ENCODE measurements at regions not wholly inside any gene's neighbourhood (a gene's known extent, or its start where the extent isn't known, plus 50 kb on each side); places are given as distances from the start of the nearest gene placed in this dataset.

DNA sequence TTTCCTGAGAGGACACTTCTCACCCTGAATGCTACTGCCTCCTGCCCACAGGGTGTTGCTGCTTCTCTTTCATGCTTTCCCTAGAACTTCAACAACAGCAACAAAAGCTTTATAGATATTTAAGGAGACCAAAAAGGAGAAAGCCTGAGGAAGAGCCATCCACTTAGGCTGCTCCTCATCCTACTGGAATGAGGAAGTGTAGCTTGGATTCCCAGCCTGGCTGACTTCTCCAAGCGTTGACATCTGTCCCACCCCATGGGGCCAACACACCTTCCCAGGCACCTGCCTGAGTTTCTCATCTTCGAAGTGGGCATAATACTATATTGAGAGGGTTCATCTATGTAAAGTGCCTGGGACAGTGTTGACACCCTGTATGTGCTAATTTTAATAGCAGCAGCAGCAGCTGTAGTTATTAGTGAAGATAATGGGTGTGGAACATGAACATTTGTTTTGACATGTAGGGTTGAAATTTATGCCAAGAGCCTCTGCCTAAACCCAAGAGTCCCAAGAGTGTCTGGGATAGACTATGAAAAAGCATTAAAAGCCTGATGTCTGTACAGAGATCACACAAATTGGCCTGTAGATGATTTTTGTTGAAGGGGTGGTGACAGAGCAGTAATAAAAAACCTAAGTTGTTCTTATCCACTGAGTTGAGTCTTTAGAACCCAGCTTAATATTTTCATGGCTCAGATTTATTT lies 96.5 kb upstream of the PIAS1 start:
- Histone ChIP-seq H3K4me1 (ENCODE audit: control insufficient read depth in 3 of 3, insufficient read depth in 3 of 3, low read length in 3 of 3) (peaks cover 0 to 3% (median 0%) of the 10 kb centered on the region in 3 donors), H3K9ac (ENCODE audit: low read depth in 1 of 3, low read length in 3 of 3) (no peak overlapping the region), H3K27me3 (ENCODE audit: control insufficient read depth in 3 of 3, insufficient read depth in 3 of 3, low read length in 3 of 3) (no peaks in the 10 kb centered on the region), H3K9me3 (ENCODE audit: control insufficient read depth in 3 of 3, low read length in 3 of 3) (no peaks in the 10 kb centered on the region), H3K4me3 (ENCODE audit: low read length in 3 of 3) (no peak overlapping the region), H3K36me3 (ENCODE audit: control insufficient read depth in 3 of 3, insufficient read depth in 3 of 3, low read length in 3 of 3) (no peaks in the 10 kb centered on the region), H3K27ac (ENCODE audit: low read depth, low read length) (no peak overlapping the region)

DNA sequence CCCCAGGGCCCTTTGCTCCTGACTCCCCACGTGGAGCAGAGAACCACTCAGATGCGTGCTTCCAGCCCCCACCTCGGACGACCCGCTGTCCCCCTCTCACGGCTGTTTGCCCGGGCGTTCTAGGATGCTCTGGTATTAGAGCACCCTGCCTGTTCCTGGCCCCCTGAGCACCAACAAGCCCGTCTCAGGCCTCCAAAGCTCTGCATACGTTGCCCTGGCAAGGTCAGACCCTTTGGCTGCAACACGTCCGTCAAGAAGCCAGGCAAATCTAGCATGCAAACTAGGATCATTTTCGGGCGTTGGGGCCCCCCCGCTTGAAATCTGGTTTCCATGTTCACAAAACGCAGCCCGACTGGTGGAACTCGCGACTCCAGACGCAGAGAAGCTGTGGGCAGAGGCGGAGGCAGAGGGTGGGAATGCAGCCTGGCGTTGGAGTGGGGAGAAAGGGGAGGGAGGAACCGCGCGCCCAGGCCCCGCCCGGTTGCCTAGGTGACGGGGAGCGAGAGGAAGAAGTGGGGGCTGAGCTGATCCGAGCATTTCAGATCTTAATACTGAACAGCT lies 86.2 kb upstream of the PIAS1 start:
- H3K9me3 ChIP-seq (ENCODE audit: control insufficient read depth in 3 of 3, low read length in 3 of 3) = no peaks in the 10 kb centered on the region
- no peak overlapping the region for H3K27ac ChIP-seq (ENCODE audit: low read depth, low read length)
- peak overlapping the region; percentile 12 to 74 (median 14) for H3K9ac ChIP-seq (ENCODE audit: low read depth in 1 of 3, low read length in 3 of 3)

DNA sequence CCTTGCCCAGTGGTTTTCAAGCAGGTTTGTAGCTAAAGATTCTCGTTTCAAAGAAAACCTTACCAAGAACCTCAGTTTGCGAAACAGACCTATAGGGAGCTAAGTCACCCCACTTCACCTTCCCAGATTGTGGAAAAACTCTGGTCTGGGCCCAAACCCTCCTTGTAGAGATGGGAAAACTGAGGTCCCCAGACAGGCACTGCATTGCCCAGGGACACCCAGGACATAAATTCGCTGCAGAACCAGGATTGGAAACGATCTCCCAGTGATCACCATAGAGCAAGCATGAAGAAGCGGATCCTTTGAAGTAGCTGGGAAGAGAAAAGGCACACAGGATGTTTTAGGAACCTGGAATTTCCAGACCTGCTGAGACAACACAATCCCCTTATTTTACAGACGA lies 85.6 kb upstream of the PIAS1 start:
- no peak overlapping the region for H3K27ac ChIP-seq (ENCODE audit: low read depth, low read length)
- H3K4me3 ChIP-seq (ENCODE audit: low read length in 3 of 3) = peak overlapping the region in 2 of 3 donors; percentile 54 to 57
- no peak overlapping the region for H3K9ac ChIP-seq (ENCODE audit: low read depth in 1 of 3, low read length in 3 of 3)
- peaks cover 6% of the 10 kb centered on the region in 3 donors for H3K4me1 ChIP-seq (ENCODE audit: control insufficient read depth in 3 of 3, insufficient read depth in 3 of 3, low read length in 3 of 3)
- H3K36me3 ChIP-seq (ENCODE audit: control insufficient read depth in 3 of 3, insufficient read depth in 3 of 3, low read length in 3 of 3) = no peaks in the 10 kb centered on the region
- H3K9me3 ChIP-seq (ENCODE audit: control insufficient read depth in 3 of 3, low read length in 3 of 3) = no peaks in the 10 kb centered on the region
- H3K27me3 ChIP-seq (ENCODE audit: control insufficient read depth in 3 of 3, insufficient read depth in 3 of 3, low read length in 3 of 3) = no peaks in the 10 kb centered on the region

More for the DNA sequence above, 86.2 kb upstream of the PIAS1 start:
- H3K36me3 ChIP-seq (ENCODE audit: control insufficient read depth in 3 of 3, insufficient read depth in 3 of 3, low read length in 3 of 3) = no peaks in the 10 kb centered on the region
- H3K27me3 ChIP-seq (ENCODE audit: control insufficient read depth in 3 of 3, insufficient read depth in 3 of 3, low read length in 3 of 3) = no peaks in the 10 kb centered on the region
- peaks cover 6% of the 10 kb centered on the region in 3 donors for H3K4me1 ChIP-seq (ENCODE audit: control insufficient read depth in 3 of 3, insufficient read depth in 3 of 3, low read length in 3 of 3)
- H3K4me3 ChIP-seq (ENCODE audit: low read length in 3 of 3) = peak overlapping the region; percentile 54 to 63 (median 57)

DNA sequence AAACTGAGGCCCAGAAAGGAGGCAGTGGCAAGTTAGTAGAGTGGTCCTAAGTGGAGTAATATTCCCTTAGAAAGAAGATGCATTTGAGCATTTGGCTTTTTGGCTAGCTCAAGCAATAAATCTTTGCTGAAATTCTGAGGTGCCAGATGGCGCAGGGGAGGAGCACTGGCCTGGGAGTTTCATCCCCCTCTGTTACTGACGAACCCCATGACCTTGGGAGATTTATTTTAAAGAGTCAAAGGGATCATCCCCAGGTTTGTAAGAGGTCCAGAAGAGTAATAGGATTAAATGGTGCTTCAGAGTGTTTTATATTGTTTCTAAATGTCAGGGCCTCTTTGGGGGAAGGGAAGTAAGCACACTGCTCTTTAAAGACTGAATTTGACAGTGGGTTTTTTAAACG lies 85.1 kb upstream of the PIAS1 start:
- Histone ChIP-seq H3K36me3 (ENCODE audit: control insufficient read depth in 3 of 3, insufficient read depth in 3 of 3, low read length in 3 of 3) (no peaks in the 10 kb centered on the region), H3K4me1 (ENCODE audit: control insufficient read depth in 3 of 3, insufficient read depth in 3 of 3, low read length in 3 of 3) (peaks cover 6% of the 10 kb centered on the region in 3 donors), H3K9ac (ENCODE audit: low read depth in 1 of 3, low read length in 3 of 3) (no peak overlapping the region), H3K9me3 (ENCODE audit: control insufficient read depth in 3 of 3, low read length in 3 of 3) (no peaks in the 10 kb centered on the region), H3K27me3 (ENCODE audit: control insufficient read depth in 3 of 3, insufficient read depth in 3 of 3, low read length in 3 of 3) (no peaks in the 10 kb centered on the region), H3K4me3 (ENCODE audit: low read length in 3 of 3) (no peak overlapping the region), H3K27ac (ENCODE audit: low read depth, low read length) (no peak overlapping the region)

DNA sequence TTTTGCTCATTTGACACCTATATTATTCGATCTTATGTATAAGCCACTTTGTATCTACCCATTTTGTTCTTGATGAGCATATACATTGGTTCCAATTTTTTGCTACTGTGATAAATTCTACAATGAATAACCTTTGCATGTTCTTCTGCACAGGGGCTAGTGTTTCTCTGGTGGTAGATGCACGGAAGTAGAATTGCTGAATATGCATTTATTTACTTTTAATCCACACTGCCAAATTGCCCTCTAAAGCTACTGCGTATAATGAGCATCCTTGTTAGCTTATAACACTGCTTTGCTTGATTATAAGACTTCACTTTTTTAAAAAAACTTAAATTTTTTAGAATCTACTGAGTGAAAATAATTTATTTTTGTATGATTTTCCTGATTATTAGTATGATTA lies 84.2 kb upstream of the PIAS1 start:
- no peaks in the 10 kb centered on the region for H3K36me3 ChIP-seq (ENCODE audit: control insufficient read depth in 3 of 3, insufficient read depth in 3 of 3, low read length in 3 of 3)
- peaks cover 6% of the 10 kb centered on the region in 3 donors for H3K4me1 ChIP-seq (ENCODE audit: control insufficient read depth in 3 of 3, insufficient read depth in 3 of 3, low read length in 3 of 3)
- no peak overlapping the region for H3K27ac ChIP-seq (ENCODE audit: low read depth, low read length)
- H3K27me3 ChIP-seq (ENCODE audit: control insufficient read depth in 3 of 3, insufficient read depth in 3 of 3, low read length in 3 of 3) = no peaks in the 10 kb centered on the region
- no peak overlapping the region for H3K4me3 ChIP-seq (ENCODE audit: low read length in 3 of 3)
- no peak overlapping the region for H3K9ac ChIP-seq (ENCODE audit: low read depth in 1 of 3, low read length in 3 of 3)
- H3K9me3 ChIP-seq (ENCODE audit: control insufficient read depth in 3 of 3, low read length in 3 of 3) = no peaks in the 10 kb centered on the region

DNA sequence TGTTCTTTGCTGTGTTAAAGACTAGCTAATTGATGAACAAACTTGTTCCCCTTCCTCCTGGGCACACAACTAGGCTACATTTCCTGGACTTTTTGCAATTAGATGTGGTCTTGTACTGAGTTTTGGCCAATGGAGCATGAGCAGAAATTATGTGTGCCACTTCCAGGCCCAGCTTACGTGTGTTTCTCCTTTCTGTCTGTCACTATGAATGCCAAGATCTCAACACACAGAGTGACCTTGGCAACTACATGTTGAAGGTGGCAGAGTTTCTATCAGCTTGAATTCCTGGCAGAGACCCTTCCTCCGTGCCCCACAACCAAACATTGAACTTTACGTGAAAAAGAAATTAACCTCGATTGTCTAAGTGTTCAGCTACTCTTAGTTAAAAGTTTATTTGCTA lies 81.7 kb upstream of the PIAS1 start:
- H3K27ac ChIP-seq (ENCODE audit: low read depth, low read length) = no peak overlapping the region
- H3K9ac ChIP-seq (ENCODE audit: low read depth in 1 of 3, low read length in 3 of 3) = no peak overlapping the region
- H3K4me1 ChIP-seq (ENCODE audit: control insufficient read depth in 3 of 3, insufficient read depth in 3 of 3, low read length in 3 of 3) = peaks cover 6% of the 10 kb centered on the region in 3 donors
- H3K4me3 ChIP-seq (ENCODE audit: low read length in 3 of 3) = no peak overlapping the region
- no peaks in the 10 kb centered on the region for H3K9me3 ChIP-seq (ENCODE audit: control insufficient read depth in 3 of 3, low read length in 3 of 3)
- no peaks in the 10 kb centered on the region for H3K27me3 ChIP-seq (ENCODE audit: control insufficient read depth in 3 of 3, insufficient read depth in 3 of 3, low read length in 3 of 3)
- no peaks in the 10 kb centered on the region for H3K36me3 ChIP-seq (ENCODE audit: control insufficient read depth in 3 of 3, insufficient read depth in 3 of 3, low read length in 3 of 3)

DNA sequence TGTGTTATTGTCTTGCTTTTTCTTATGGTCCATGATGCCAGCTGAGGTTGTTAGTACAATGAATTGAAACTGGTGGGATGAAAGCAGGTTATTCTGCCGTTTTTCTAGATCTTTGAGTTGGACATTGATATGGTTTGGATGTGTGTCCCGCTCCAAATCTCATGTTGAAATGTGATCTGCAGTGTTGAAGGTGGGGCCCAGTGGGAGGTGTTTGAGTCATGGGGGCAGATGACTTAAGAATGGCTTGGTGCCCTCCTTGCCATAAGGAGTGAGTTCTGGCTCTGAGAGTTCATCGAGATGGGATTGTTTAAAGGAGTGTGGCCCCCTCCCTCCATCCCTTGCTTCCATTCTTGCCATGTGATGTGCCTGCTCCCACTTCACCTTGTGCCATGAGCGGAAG lies 80.3 kb upstream of the PIAS1 start:
- H3K27me3 ChIP-seq (ENCODE audit: control insufficient read depth in 3 of 3, insufficient read depth in 3 of 3, low read length in 3 of 3) = no peaks in the 10 kb centered on the region
- H3K9me3 ChIP-seq (ENCODE audit: control insufficient read depth in 3 of 3, low read length in 3 of 3) = no peaks in the 10 kb centered on the region

DNA sequence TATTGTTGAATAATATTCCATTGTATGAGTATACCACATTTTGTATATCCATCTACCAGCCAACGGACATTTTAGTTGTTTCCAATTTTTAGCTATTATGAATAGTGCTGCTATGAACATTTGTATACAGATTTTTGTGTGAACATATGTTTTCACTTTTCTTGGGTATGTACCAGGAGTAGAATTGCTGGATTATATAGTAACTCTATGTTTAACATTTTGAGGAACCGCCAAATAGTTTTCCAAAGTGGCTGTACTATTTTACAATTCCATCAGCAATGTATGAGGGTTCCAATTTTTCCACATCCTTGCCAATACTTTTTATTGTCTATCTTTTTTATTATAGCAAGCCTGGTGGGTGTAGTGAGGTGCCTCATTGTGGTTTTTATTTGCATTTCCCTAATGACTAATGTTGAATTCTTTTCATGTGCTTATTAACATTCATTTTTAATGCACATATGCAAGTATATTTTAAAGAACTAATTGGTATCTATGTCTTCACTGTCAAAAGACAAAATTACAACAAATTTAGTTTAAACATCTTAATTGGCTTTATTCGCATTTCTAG lies 77.5 kb upstream of the PIAS1 start:
- Histone ChIP-seq H3K36me3 (ENCODE audit: control insufficient read depth in 3 of 3, insufficient read depth in 3 of 3, low read length in 3 of 3) (no peaks in the 10 kb centered on the region), H3K9ac (ENCODE audit: low read depth in 1 of 3, low read length in 3 of 3) (no peak overlapping the region), H3K4me3 (ENCODE audit: low read length in 3 of 3) (no peak overlapping the region), H3K9me3 (ENCODE audit: control insufficient read depth in 3 of 3, low read length in 3 of 3) (no peaks in the 10 kb centered on the region), H3K27ac (ENCODE audit: low read depth, low read length) (no peak overlapping the region), H3K27me3 (ENCODE audit: control insufficient read depth in 3 of 3, insufficient read depth in 3 of 3, low read length in 3 of 3) (no peaks in the 10 kb centered on the region), H3K4me1 (ENCODE audit: control insufficient read depth in 3 of 3, insufficient read depth in 3 of 3, low read length in 3 of 3) (no peaks in the 10 kb centered on the region)

More for the DNA sequence above, 80.3 kb upstream of the PIAS1 start:
- H3K4me3 ChIP-seq (ENCODE audit: low read length in 3 of 3) = no peak overlapping the region
- no peak overlapping the region for H3K27ac ChIP-seq (ENCODE audit: low read depth, low read length)
- H3K9ac ChIP-seq (ENCODE audit: low read depth in 1 of 3, low read length in 3 of 3) = no peak overlapping the region
- H3K4me1 ChIP-seq (ENCODE audit: control insufficient read depth in 3 of 3, insufficient read depth in 3 of 3, low read length in 3 of 3) = no peaks in the 10 kb centered on the region
- no peaks in the 10 kb centered on the region for H3K36me3 ChIP-seq (ENCODE audit: control insufficient read depth in 3 of 3, insufficient read depth in 3 of 3, low read length in 3 of 3)

DNA sequence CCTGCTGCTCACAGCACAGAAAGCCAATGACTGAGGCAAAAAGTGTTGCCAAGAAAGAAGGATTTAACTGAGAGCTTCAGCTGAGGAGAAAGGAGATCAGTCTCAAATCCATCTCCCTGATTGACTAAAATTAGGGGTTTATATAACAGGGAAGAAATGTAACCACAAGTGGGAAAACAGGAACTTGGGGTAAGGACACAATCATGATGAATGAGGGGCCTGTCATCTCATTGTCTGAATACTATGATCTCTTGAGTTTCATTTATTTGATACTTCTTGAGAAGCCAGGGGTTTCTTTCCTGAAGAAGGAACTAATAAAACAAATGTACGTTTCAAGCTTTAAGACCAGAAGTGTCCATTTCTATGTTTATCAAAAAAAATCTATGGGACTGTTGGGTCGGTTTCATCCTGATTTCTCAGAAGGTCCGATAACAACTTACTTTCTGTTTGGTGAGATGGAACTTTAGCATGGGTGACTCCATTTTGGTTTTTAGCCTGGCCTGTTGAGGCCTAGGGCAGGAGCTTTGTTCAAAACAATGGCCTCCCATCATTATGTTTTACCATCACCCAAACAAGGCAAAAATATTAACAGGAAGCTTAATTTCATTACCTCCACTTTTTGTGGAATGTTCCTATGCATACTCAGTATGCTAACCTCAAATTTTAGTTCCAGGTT lies 76.6 kb upstream of the PIAS1 start:
- H3K4me1 ChIP-seq (ENCODE audit: control insufficient read depth in 3 of 3, insufficient read depth in 3 of 3, low read length in 3 of 3) = no peaks in the 10 kb centered on the region
- H3K4me3 ChIP-seq (ENCODE audit: low read length in 3 of 3) = no peak overlapping the region
- no peaks in the 10 kb centered on the region for H3K9me3 ChIP-seq (ENCODE audit: control insufficient read depth in 3 of 3, low read length in 3 of 3)
- no peaks in the 10 kb centered on the region for H3K36me3 ChIP-seq (ENCODE audit: control insufficient read depth in 3 of 3, insufficient read depth in 3 of 3, low read length in 3 of 3)
- H3K9ac ChIP-seq (ENCODE audit: low read depth in 1 of 3, low read length in 3 of 3) = no peak overlapping the region
- H3K27me3 ChIP-seq (ENCODE audit: control insufficient read depth in 3 of 3, insufficient read depth in 3 of 3, low read length in 3 of 3) = no peaks in the 10 kb centered on the region
- no peak overlapping the region for H3K27ac ChIP-seq (ENCODE audit: low read depth, low read length)

DNA sequence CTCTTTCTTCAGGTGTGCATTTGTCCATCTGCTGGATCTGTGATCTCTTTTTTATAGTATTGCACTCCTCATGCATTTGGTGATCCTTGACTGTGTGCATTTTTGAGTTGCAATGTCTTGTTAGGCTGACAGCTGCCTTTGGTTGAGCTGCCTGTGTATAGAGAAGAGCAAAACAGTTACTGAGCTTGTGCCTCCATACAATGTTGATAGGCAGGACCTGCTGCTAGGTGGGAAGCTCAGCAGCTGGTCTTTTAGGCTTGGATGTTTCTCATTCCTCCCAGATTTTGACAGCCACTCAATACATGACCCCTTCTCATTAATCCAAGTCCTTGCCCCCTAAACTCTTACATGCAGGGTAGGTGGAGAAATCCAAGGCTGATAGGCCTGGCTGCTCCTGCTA lies 74.8 kb upstream of the PIAS1 start:
- Histone ChIP-seq H3K27ac (ENCODE audit: low read depth, low read length) (no peak overlapping the region), H3K36me3 (ENCODE audit: control insufficient read depth in 3 of 3, insufficient read depth in 3 of 3, low read length in 3 of 3) (no peaks in the 10 kb centered on the region), H3K27me3 (ENCODE audit: control insufficient read depth in 3 of 3, insufficient read depth in 3 of 3, low read length in 3 of 3) (no peaks in the 10 kb centered on the region), H3K4me3 (ENCODE audit: low read length in 3 of 3) (no peak overlapping the region), H3K9me3 (ENCODE audit: control insufficient read depth in 3 of 3, low read length in 3 of 3) (no peaks in the 10 kb centered on the region), H3K9ac (ENCODE audit: low read depth in 1 of 3, low read length in 3 of 3) (no peak overlapping the region), H3K4me1 (ENCODE audit: control insufficient read depth in 3 of 3, insufficient read depth in 3 of 3, low read length in 3 of 3) (no peaks in the 10 kb centered on the region)

Measured in skeletal muscle tissue (tissue), 3 donors.